A549 (cell line): ENCODE measurements at regions not wholly inside any gene's neighbourhood (a gene's known extent, or its start where the extent isn't known, plus 50 kb on each side); places are given as distances from the start of the nearest gene placed in this dataset.

Source experiments
- ATAC-seq, 2 experiments: fragments of 200-7000 bp in 1 of 2; fragments of >200 bp in 1 of 2; cut with Nextera tagmentation in 1 of 2; cut with Tn5 transposase in 1 of 2; 3 replicates each; pipeline versions ENCODE4 v1.8.0 to v1.9.1; 2018 to 2020; ENCODE audit warnings: mild to moderate bottlenecking in 1 of 2, moderate library complexity in 1 of 2
- CTCF ChIA-PET: fragments of 300-600 bp; sonication (Branson Sonifier 250); formaldehyde crosslinking; extraction: SDS; loops from one replicate; lab custom pipeline; 2021; ENCODE audit warnings: antibody characterized with exemption, inconsistent platforms; lab: Yijun Ruan, JAX
- POLR2A ChIA-PET: fragments of 350-600 bp; formaldehyde crosslinking; extraction: SDS; loops from one replicate; lab custom pipeline; 2021; ENCODE audit warnings: antibody characterized with exemption, inconsistent platforms; lab: Yijun Ruan, JAX
- DNase-seq, 2 experiments: peaks; one replicate each; pipeline versions ENCODE4 v3.0.0 to v3.0.0-alpha.2; 2011 to 2016; ENCODE audit warnings: low read depth in 1 of 2, low spot score in 1 of 2
- FAIRE-seq: peaks from 2 replicates; lab custom pipeline; 2011; peaks lifted over from hg19 to GRCh38; lab: Jason Lieb, UNC
- H3K27ac ChIP-seq, 2 experiments: fragments of >200 bp; sonication (Bioruptor Twin); formaldehyde crosslinking; 3 replicates each; pipeline ENCODE4 v1.5.1; 2016 to 2017
- H3K4me1 ChIP-seq: fragments of >200 bp; sonication (Bioruptor Twin); formaldehyde crosslinking; 3 replicates; pipeline ENCODE4 v1.6.1; 2016
- H3K4me2 ChIP-seq: fragments of >200 bp; sonication (Bioruptor Twin); formaldehyde crosslinking; 3 replicates; pipeline ENCODE4 v1.6.1; 2016
- H3K4me3 ChIP-seq: fragments of >200 bp; sonication (Bioruptor Twin); formaldehyde crosslinking; 3 replicates; pipeline ENCODE4 v1.5.1; 2016
- H3K9me3 ChIP-seq: fragments of >200 bp; sonication (Bioruptor Twin); formaldehyde crosslinking; 3 replicates; pipeline ENCODE4 v1.6.1; 2016
- ATOH8 ChIP-seq: fragments of 250-450 bp; sonication (Bioruptor Pico); IDR thresholded peaks from 2 replicates; pipeline ENCODE4 v1.5.0; 2020; ENCODE audit warnings: low read depth, mild to moderate bottlenecking, moderate library complexity
- BCL3 ChIP-seq: fragments of >200 bp; sonication (Bioruptor Twin); formaldehyde crosslinking; IDR thresholded peaks from 3 replicates; pipeline ENCODE4 v1.6.1; 2016
- BHLHE40 ChIP-seq: IDR thresholded peaks from 2 replicates; pipeline ENCODE4 v1.6.1; 2012; ENCODE audit warnings: low read depth, low read length, inconsistent platforms
- CBX8 ChIP-seq: fragments of 200-600 bp; sonication (generic); IDR thresholded peaks from 2 replicates; pipeline ENCODE4 v1.6.1; 2016
- CEBPB ChIP-seq, 2 experiments: fragments of >200 bp in 1 of 2; sonication (Bioruptor Twin) in 1 of 2; formaldehyde crosslinking in 1 of 2; IDR thresholded peaks; 2 replicates each; pipeline ENCODE4 v1.6.1; 2012 to 2016
- CTCF ChIP-seq: fragments of >200 bp; sonication (Bioruptor Twin); formaldehyde crosslinking; IDR thresholded peaks from 3 replicates; pipeline ENCODE4 v1.5.1; 2016
- EHMT2 ChIP-seq: fragments of 200-600 bp; sonication (generic); IDR thresholded peaks from 2 replicates; pipeline ENCODE4 v1.6.1; 2016; ENCODE audit warnings: antibody characterized with exemption, low read depth, mild to moderate bottlenecking, moderate library complexity
- ELK1 ChIP-seq: fragments of 150-350 bp; IDR thresholded peaks from 2 replicates; pipeline ENCODE4 v1.6.1; 2014; ENCODE audit warnings: low read depth, mild to moderate bottlenecking, low read length
- FOXS1 ChIP-seq: fragments of 250-450 bp; sonication (Bioruptor Pico); IDR thresholded peaks from 2 replicates; pipeline ENCODE4 v1.5.0; 2020; ENCODE audit warnings: mild to moderate bottlenecking, moderate library complexity
- HDAC2 ChIP-seq: fragments of 200-600 bp; sonication (generic); IDR thresholded peaks from 2 replicates; pipeline ENCODE4 v1.6.1; 2016
- HES2 ChIP-seq: fragments of >200 bp; sonication (Bioruptor Twin); formaldehyde crosslinking; IDR thresholded peaks from 2 replicates; pipeline ENCODE4 v1.6.1; 2016
- HMGXB4 ChIP-seq: fragments of 250-450 bp; sonication (Bioruptor Pico); IDR thresholded peaks from 2 replicates; pipeline ENCODE4 v1.5.0; 2021; ENCODE audit warnings: mild to moderate bottlenecking, moderate library complexity, borderline replicate concordance
- KDM1A ChIP-seq: fragments of 200-600 bp; sonication (generic); IDR thresholded peaks from 2 replicates; pipeline ENCODE4 v1.6.1; 2016; ENCODE audit warnings: low read depth, mild to moderate bottlenecking
- MYC ChIP-seq: IDR thresholded peaks from 2 replicates; pipeline ENCODE4 v1.6.1; 2012; ENCODE audit warnings: mild to moderate bottlenecking, inconsistent platforms, low read length, improper control_type of control experiment, borderline replicate concordance
- NPAS2 ChIP-seq: fragments of 250-450 bp; sonication (Bioruptor Pico); IDR thresholded peaks from 2 replicates; pipeline ENCODE4 v1.8.0; 2022; ENCODE audit warnings: mild to moderate bottlenecking, moderate library complexity, borderline replicate concordance
- RNF2 ChIP-seq: fragments of 200-600 bp; sonication (generic); IDR thresholded peaks from 2 replicates; pipeline ENCODE4 v1.6.1; 2016; ENCODE audit warnings: low read depth, mild to moderate bottlenecking, antibody characterized with exemption, moderate library complexity, borderline replicate concordance
- TFCP2L1 ChIP-seq: fragments of 250-450 bp; sonication (Bioruptor Pico); IDR thresholded peaks from 2 replicates; pipeline ENCODE4 v1.5.0; 2021; ENCODE audit warnings: mild to moderate bottlenecking
- USF2 ChIP-seq: fragments of 450-650 bp; IDR thresholded peaks from 2 replicates; pipeline ENCODE4 v1.6.1; 2014; ENCODE audit warnings: antibody characterized with exemption
- ZC3H11A ChIP-seq: fragments of 450-650 bp; IDR thresholded peaks from 2 replicates; pipeline ENCODE4 v1.6.1; 2014; ENCODE audit warnings: antibody characterized with exemption, mild to moderate bottlenecking
- WGBS: methylation state at CpG from one replicate; pipeline ENCODE4 v1.1.6; 2017; ENCODE audit errors: missing lambda C conversion rate; 5-methylcytosine and 5-hydroxymethylcytosine counted together

- Histone ChIP-seq H3K4me3 (no peak overlapping the region), H3K9me3 (peaks cover 27% of the 10 kb centered on the region; the same call in 2 of the 3 replicates), H3K4me2 (no peak overlapping the region), H3K27ac (no peak overlapping the region), H3K4me1 (no peaks in the 10 kb centered on the region)
- FAIRE-seq, result no peak
- 44% methylated on average over 5 of the region's 5 CpGs for WGBS
- DNase-seq, result no peak
- ATAC-seq, result no peak
- ChIA-PET CTCF (no interaction called here), POLR2A (no interaction called here)
- TF ChIP-seq BCL3 (no peak), HDAC2 (no peak), KDM1A (no peak), CBX8 (no peak), ZC3H11A (no peak), TFCP2L1 (CRISPR knock-in tag) (no peak)
These were observed 108.5 kb upstream of the PLXNC1 start for GRCh38 chr12:94039914-94040313.

GRCh38 chr12:94041850-94042249, 106.5 kb upstream of the PLXNC1 start:
- TF ChIP-seq CBX8 (no peak), HMGXB4 (CRISPR knock-in tag) (no peak), FOXS1 (CRISPR knock-in tag) (no peak), NPAS2 (CRISPR knock-in tag) (no peak), BHLHE40 (no peak), RNF2 (no peak), ZC3H11A (no peak), HES2 (no peak), BCL3 (no peak)
- Histone ChIP-seq H3K4me2 (no peak overlapping the region), H3K4me3 (no peak overlapping the region), H3K27ac (no peak overlapping the region), H3K4me1 (no peaks in the 10 kb centered on the region), H3K9me3 (peaks cover 15% of the 10 kb centered on the region; the same call in 2 of the 3 replicates)
- ATAC-seq (no peak), FAIRE-seq (no peak), DNase-seq (no peak)
- CTCF ChIA-PET, result interaction anchor here (0.8 to 1.5 kb wide), 2 partner anchors 11 to 59 kb away, joined by 3 read pairs; no protein-coding TSS in a partner anchor
- POLR2A ChIA-PET, result no interaction called here
- WGBS, result 10% methylated on average over 3 of the region's 3 CpGs

- Histone ChIP-seq H3K4me2 (no peak overlapping the region), H3K4me3 (no peak overlapping the region), H3K4me1 (no peaks in the 10 kb centered on the region), H3K27ac (no peak overlapping the region), H3K9me3 (peaks cover 13% of the 10 kb centered on the region; the same call in 2 of the 3 replicates)
- ATAC-seq (no peak), FAIRE-seq (no peak), DNase-seq (no peak)
- WGBS, result 80% methylated on average over 4 of the region's 4 CpGs
- TF ChIP-seq MYC (no peak), ELK1 (no peak), CTCF (no peak), BHLHE40 (no peak), ATOH8 (CRISPR knock-in tag) (no peak), CEBPB (IDR thresholded peaks at IDR 0.05) (no peak), EHMT2 (no peak), USF2 (no peak)
- ChIA-PET CTCF (interaction anchor here (0.8 to 1.5 kb wide), 3 partner anchors 11 to 59 kb away, joined by 3 read pairs; no protein-coding TSS in a partner anchor), POLR2A (no interaction called here)
These were observed 106.1 kb upstream of the PLXNC1 start for GRCh38 chr12:94042321-94042720.
